Keratinocyte (primary cell): ENCODE measurements at regions not wholly inside any gene's neighbourhood (a gene's known extent, or its start where the extent isn't known, plus 50 kb on each side); places are given as distances from the start of the nearest gene placed in this dataset.
"Not testable (repeated sequence)": the region's sequence is repeated elsewhere in the genome, so short reads cannot be mapped to it uniquely, and the experiment has no call there.

ENCODE experiments used
- DNase-seq: peaks from one replicate; pipeline ENCODE4 v3.0.0-alpha.2; 2011; ENCODE audit warnings: low read depth, missing footprints, low spot score
- FAIRE-seq: peaks from 2 replicates; lab custom pipeline; 2011; peaks lifted over from hg19 to GRCh38; lab: Jason Lieb, UNC
- H2AFZ ChIP-seq: 2 replicates; pipeline ENCODE4 v1.6.0; 2012; ENCODE audit warnings: low read length, control low read depth, inconsistent platforms; ENCODE audit not compliant: control insufficient read depth
- H3K27ac ChIP-seq: 2 replicates; pipeline ENCODE4 v1.5.1; 2011; ENCODE audit warnings: low read length; ENCODE audit not compliant: control insufficient read depth, insufficient read depth
- H3K27me3 ChIP-seq: 3 replicates; pipeline ENCODE4 v1.6.0; 2011; ENCODE audit warnings: low read length; ENCODE audit not compliant: control insufficient read depth, insufficient read depth; ENCODE audit errors: extremely low read depth
- H3K36me3 ChIP-seq, 2 experiments: 2 replicates in 1 of 2; 3 replicates in 1 of 2; pipeline ENCODE4 v1.5.1; 2011; ENCODE audit warnings: low read length in 2 of 2, mild to moderate bottlenecking in 1 of 2; ENCODE audit not compliant: control insufficient read depth in 2 of 2, insufficient read depth in 2 of 2; ENCODE audit errors: extremely low read depth in 1 of 2
- H3K4me1 ChIP-seq: 3 replicates; pipeline ENCODE4 v1.5.1; 2011; ENCODE audit warnings: low read length; ENCODE audit not compliant: control insufficient read depth, insufficient read depth; ENCODE audit errors: extremely low read depth
- H3K4me2 ChIP-seq: 3 replicates; pipeline ENCODE4 v1.6.0; 2011; ENCODE audit warnings: low read depth, low read length; ENCODE audit not compliant: control insufficient read depth, insufficient read depth; ENCODE audit errors: extremely low read depth
- H3K4me3 ChIP-seq, 3 experiments: fragments of 200-600 bp in 1 of 3; sonication (generic) in 1 of 3; 2 replicates in 2 of 3; 3 replicates in 1 of 3; pipeline ENCODE4 v1.5.1; 2011 to 2016; ENCODE audit warnings: low read length in 3 of 3, mild to moderate bottlenecking in 3 of 3, control low read depth in 2 of 3, inconsistent platforms in 1 of 3, low read depth in 1 of 3, mixed read lengths in 1 of 3, mixed run types in 1 of 3, moderate library complexity in 1 of 3; ENCODE audit not compliant: control insufficient read depth in 2 of 3, insufficient read depth in 2 of 3; ENCODE audit errors: extremely low read depth in 1 of 3
- H3K79me2 ChIP-seq: 2 replicates; pipeline ENCODE4 v1.6.0; 2012; ENCODE audit warnings: low read length; ENCODE audit not compliant: control insufficient read depth, insufficient read depth
- H3K9ac ChIP-seq: 3 replicates; pipeline ENCODE4 v1.6.0; 2011; ENCODE audit warnings: low read length; ENCODE audit not compliant: control insufficient read depth, insufficient read depth; ENCODE audit errors: extremely low read depth
- H3K9me1 ChIP-seq: 3 replicates; pipeline ENCODE4 v1.6.0; 2011; ENCODE audit warnings: low read length; ENCODE audit not compliant: control insufficient read depth, insufficient read depth; ENCODE audit errors: extremely low read depth
- H3K9me3 ChIP-seq: 2 replicates; pipeline ENCODE4 v1.5.1; 2012; ENCODE audit warnings: low read depth, low read length; ENCODE audit not compliant: control insufficient read depth
- H4K20me1 ChIP-seq: 3 replicates; pipeline ENCODE4 v1.6.0; 2011; ENCODE audit warnings: low read length; ENCODE audit not compliant: control insufficient read depth, insufficient read depth; ENCODE audit errors: extremely low read depth
- dilution Hi-C: fragments of 300-500 bp; cut with MboI; formaldehyde crosslinking; loops from one replicate; pipeline ENCODE4 v1.7.0; 2020; ENCODE audit warnings: low sequenced_read_pairs; ENCODE audit not compliant: extremely low pct_ligation_motif_present

- H3K27ac ChIP-seq, FAIRE-seq: not testable (repeated sequence)
These were observed 179.2 kb downstream of the SPDYE17 start for GRCh38 chr7:76852787-76853584.

GRCh38 chr7:76852362-76852761 is 179.8 kb downstream of the SPDYE17 start:
- H3K4me3 ChIP-seq, H3K4me1 ChIP-seq, H2AFZ ChIP-seq, H3K9me1 ChIP-seq, H4K20me1 ChIP-seq, H3K27ac ChIP-seq, DNase-seq, H3K9me3 ChIP-seq, H3K27me3 ChIP-seq, FAIRE-seq, H3K4me2 ChIP-seq, H3K36me3 ChIP-seq, H3K79me2 ChIP-seq, H3K9ac ChIP-seq, dilution Hi-C loops: not testable (repeated sequence)

More at GRCh38 chr7:76852787-76853584, 179.2 kb downstream of the SPDYE17 start:
- H3K4me3 ChIP-seq, H3K9me3 ChIP-seq, H3K27me3 ChIP-seq, H2AFZ ChIP-seq, H3K9ac ChIP-seq, H3K4me1 ChIP-seq, DNase-seq, H3K4me2 ChIP-seq, dilution Hi-C loops, H3K9me1 ChIP-seq, H3K79me2 ChIP-seq, H3K36me3 ChIP-seq, H4K20me1 ChIP-seq: not testable (repeated sequence)

- H3K9me1 ChIP-seq, H3K9ac ChIP-seq, H3K4me2 ChIP-seq, H3K4me3 ChIP-seq, H2AFZ ChIP-seq, DNase-seq, H3K79me2 ChIP-seq, FAIRE-seq, H3K9me3 ChIP-seq, H4K20me1 ChIP-seq, H3K4me1 ChIP-seq, H3K27ac ChIP-seq, H3K36me3 ChIP-seq, H3K27me3 ChIP-seq, dilution Hi-C loops: not testable (repeated sequence)
These were observed 180.5 kb downstream of the SPDYE17 start for GRCh38 chr7:76851617-76852016.

GRCh38 chr7:76849887-76850563 is 182.1 kb downstream of the SPDYE17 start:
- H3K4me3 ChIP-seq, H3K9ac ChIP-seq, H3K9me3 ChIP-seq, H3K27me3 ChIP-seq, FAIRE-seq, H3K9me1 ChIP-seq, H3K36me3 ChIP-seq, H3K79me2 ChIP-seq, H3K4me1 ChIP-seq, dilution Hi-C loops, H2AFZ ChIP-seq, DNase-seq, H3K27ac ChIP-seq, H3K4me2 ChIP-seq, H4K20me1 ChIP-seq: not testable (repeated sequence)

GRCh38 chr7:76839879-76840278 is 192.3 kb downstream of the SPDYE17 start:
- FAIRE-seq, H3K27me3 ChIP-seq, dilution Hi-C loops: not testable (repeated sequence)

More at GRCh38 chr7:76839879-76840278, 192.3 kb downstream of the SPDYE17 start:
- not testable (repeated sequence) for H3K9ac ChIP-seq, H3K79me2 ChIP-seq, H3K36me3 ChIP-seq, H3K4me3 ChIP-seq, H3K9me3 ChIP-seq, H3K4me2 ChIP-seq, H4K20me1 ChIP-seq, DNase-seq, H3K27ac ChIP-seq, H3K9me1 ChIP-seq, H2AFZ ChIP-seq, H3K4me1 ChIP-seq
